HG03342 (cell line): ENCODE measurements at regions not wholly inside any gene's neighbourhood (a gene's known extent, or its start where the extent isn't known, plus 50 kb on each side); places are given as distances from the start of the nearest gene placed in this dataset.

Experiments used
- ATAC-seq: cut with Tn5 transposase; IDR thresholded peaks from one replicate; pipeline ENCODE4 v1.9.1; 2021; ENCODE audit warnings: mild to moderate bottlenecking, moderate library complexity; ENCODE audit not compliant: unreplicated experiment

GRCh38 chr1:208923946-208924720 is 659.4 kb upstream of the CAMK1G start:
- no peak for ATAC-seq

- ATAC-seq: no peak
Measured at GRCh38 chr1:208924928-208925327, 658.6 kb upstream of the CAMK1G start.

- no peak for ATAC-seq
Measured at GRCh38 chr1:208928349-208929010, 655.0 kb upstream of the CAMK1G start.

GRCh38 chr1:208929575-208929974 is 653.9 kb upstream of the CAMK1G start:
- no peak for ATAC-seq

GRCh38 chr1:208931936-208932335 is 651.6 kb upstream of the CAMK1G start:
- ATAC-seq: no peak

GRCh38 chr1:208933984-208934525 is 649.5 kb upstream of the CAMK1G start:
- no peak for ATAC-seq

GRCh38 chr1:208934933-208935332 is 648.6 kb upstream of the CAMK1G start:
- ATAC-seq: no peak

GRCh38 chr1:208935517-208936187 is 647.9 kb upstream of the CAMK1G start:
- ATAC-seq: no peak

- ATAC-seq: no peak
Measured at GRCh38 chr1:208939537-208940085, 643.9 kb upstream of the CAMK1G start.

- no peak for ATAC-seq
Measured at GRCh38 chr1:208942394-208943130, 641.0 kb upstream of the CAMK1G start.

- ATAC-seq: no peak
Measured at GRCh38 chr1:208943291-208943690, 640.2 kb upstream of the CAMK1G start.

- no peak for ATAC-seq
Measured at GRCh38 chr1:208944981-208945451, 638.5 kb upstream of the CAMK1G start.

- ATAC-seq: no peak
Measured at GRCh38 chr1:208950206-208950605, 633.3 kb upstream of the CAMK1G start.

GRCh38 chr1:208951026-208951525 is 632.4 kb upstream of the CAMK1G start:
- ATAC-seq: no peak

GRCh38 chr1:208951908-208952307 is 631.6 kb upstream of the CAMK1G start:
- no peak for ATAC-seq

- no peak for ATAC-seq
Measured at GRCh38 chr1:208962867-208963266, 620.6 kb upstream of the CAMK1G start.

- no peak for ATAC-seq
Measured at GRCh38 chr1:208965351-208965750, 618.2 kb upstream of the CAMK1G start.

GRCh38 chr1:208967334-208967733 is 616.2 kb upstream of the CAMK1G start:
- no peak for ATAC-seq

GRCh38 chr1:208974717-208975116 is 608.8 kb upstream of the CAMK1G start:
- no peak for ATAC-seq

- no peak for ATAC-seq
Measured at GRCh38 chr1:208975456-208975855, 608.1 kb upstream of the CAMK1G start.
